Urothelium cell line (cell line): ENCODE measurements at regions not wholly inside any gene's neighbourhood (a gene's known extent, or its start where the extent isn't known, plus 50 kb on each side); places are given as distances from the start of the nearest gene placed in this dataset.

Source experiments
- DNase-seq: peaks from one replicate; pipeline ENCODE4 v3.0.0; 2011; ENCODE audit warnings: low spot score, mixed read lengths
- FAIRE-seq: peaks from 2 replicates; lab custom pipeline; 2011; peaks lifted over from hg19 to GRCh38; lab: Jason Lieb, UNC

DNA sequence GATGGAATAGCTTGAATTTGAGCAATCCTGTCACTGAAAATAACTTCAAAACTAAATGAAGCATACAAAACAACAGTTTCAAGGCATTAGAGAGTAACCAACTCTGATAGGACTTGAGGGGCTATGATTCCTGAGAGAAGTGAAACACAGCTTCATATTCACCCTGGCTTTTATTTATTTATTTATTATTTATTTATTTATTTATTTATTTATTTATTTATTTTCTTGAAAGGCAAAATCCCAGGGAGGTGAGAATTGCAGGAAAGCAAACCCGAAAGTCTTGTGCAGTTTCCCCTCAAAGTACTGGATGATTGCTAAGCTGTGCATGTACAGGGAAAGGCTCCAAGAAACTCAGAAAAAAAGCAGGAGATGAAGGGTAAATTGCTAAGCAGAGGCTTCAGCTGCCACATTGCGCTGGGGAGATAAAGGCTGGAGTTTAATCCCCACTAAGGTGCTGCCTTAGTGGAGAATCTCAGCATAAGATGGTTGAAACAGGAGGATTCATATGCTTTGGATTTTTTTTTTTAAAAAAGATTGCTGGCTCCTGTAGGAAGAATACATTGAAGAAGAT is 72.9 kb upstream of the COL24A1 start:
- FAIRE-seq: no peak
- DNase-seq: no peak

DNA sequence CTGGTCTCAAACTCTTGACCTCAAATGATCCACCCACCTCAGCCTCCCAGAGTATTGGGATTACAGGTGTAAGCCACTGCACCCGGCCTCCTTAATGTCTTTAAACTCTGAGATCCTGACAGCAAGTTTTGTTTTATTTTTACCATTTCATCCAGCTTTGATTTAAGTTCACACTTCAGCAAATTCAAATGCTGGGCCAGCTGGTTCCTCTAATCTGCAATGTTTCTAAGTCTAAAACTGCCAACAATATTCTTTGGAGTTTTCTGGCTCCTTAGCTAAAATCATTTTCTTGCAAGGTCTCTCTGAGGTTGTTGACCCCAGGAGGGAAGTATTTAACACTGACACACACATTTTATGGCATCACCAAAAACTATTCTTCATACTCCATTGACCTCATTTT is 72.0 kb upstream of the COL24A1 start:
- DNase-seq (no peak), FAIRE-seq (no peak)

DNA sequence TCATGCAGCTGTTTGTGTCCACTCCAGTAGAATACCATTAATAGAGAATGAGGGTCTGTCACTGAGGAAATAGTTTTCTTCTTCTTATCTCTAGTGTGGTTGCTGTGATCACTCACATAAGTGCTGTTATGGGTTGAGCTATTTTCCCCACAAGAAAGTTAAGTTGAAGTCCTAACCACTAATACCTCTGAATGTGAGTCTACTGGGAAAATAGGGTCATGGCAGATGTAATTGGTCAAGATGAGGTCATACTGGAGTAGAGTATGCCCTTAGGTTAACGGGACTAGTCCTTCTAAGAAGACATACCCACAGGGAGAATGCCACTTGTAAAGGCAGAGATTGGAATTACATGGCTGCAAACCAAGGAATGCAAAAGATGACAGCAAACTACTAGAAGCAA is 70.5 kb upstream of the COL24A1 start:
- FAIRE-seq: no peak
- DNase-seq: no peak

DNA sequence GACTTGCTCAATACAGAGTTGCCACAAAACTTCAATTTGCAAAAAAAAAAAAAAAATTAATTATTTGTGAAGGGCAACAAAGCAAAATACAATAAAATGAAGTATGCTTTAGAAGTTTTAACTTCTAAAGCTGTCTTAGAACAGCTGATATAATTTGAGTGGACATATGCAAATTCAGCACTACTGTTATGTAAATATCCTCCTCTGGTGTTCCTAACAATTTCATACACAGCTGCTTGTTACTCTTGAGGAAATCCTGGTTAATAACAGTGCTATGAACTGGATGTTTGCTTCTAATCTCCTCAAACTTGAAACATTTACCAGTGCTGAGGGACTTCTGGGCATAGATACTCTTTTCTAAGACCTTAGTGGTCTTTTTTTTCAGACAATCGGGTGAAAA is 69.6 kb upstream of the COL24A1 start:
- DNase-seq (no peak), FAIRE-seq (no peak)

DNA sequence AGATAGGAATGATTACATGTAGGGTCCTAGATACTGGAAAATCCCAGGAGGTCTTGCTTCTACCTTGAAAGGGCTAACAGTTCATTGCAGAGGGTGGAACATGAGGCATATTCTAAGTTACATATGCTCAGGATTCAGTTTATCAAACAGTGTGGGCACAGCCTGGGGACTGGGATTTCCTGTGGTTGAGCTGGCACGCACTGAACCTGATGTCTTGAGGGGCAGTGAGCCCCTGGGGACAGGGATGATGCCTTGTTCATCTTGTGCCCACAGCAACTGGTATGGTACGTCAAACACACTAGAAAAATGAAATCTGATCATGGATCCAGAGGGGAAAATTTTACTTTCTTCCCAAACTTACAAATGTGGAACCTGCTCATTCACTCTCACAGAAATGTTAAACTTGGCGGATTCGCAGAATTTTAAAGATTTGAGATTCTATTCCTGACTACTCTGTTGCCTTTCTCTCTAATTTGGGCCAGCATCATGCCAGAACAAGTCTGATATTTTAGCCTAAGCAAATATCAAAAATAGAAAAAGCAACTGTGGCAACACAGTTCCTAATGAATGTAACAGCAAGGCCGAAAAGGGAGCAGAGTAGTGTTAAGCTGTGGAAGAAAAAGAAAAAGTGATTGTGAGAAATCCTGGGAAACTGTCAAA is 68.2 kb upstream of the COL24A1 start:
- FAIRE-seq: no peak

DNA sequence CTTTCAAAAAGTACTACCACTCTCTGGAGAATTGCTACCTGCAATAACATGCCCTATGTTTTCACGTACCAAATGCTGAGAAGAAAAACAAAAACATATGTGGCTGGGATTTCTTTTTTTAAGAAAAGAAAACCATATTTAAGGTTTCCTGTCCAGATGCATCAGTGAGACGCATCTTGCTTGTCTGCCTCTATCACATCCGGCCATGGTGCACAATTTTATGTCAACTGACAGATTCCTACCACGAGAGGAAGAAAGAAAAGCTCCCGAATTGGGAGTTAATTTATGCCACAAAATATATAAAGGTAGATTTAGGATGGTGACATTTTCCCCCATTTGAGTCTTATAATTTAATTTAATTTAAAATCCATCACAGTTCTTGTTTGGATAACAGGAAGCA is 62.3 kb upstream of the COL24A1 start:
- no peak for FAIRE-seq
- no peak for DNase-seq

More for the DNA sequence above, 68.2 kb upstream of the COL24A1 start:
- DNase-seq: no peak

DNA sequence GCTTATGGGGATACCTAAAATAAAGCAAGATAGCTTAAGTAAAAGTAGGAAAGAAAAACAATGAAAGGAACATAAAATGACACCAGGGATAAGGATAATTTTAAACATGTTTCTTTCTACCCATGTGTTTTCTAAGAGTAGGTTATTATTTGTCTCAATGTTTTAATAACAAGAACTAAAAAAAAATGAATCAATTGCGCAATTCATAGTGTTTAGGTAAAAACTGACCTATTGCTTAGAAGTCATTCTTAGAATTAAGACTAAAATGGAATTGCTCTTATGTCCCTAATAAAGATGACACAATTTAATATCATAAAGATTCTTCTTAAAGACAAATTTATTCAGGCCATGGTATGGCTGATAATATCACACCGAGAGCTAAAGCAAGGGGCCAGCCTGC is 58.0 kb upstream of the COL24A1 start:
- DNase-seq (no peak), FAIRE-seq (no peak)

DNA sequence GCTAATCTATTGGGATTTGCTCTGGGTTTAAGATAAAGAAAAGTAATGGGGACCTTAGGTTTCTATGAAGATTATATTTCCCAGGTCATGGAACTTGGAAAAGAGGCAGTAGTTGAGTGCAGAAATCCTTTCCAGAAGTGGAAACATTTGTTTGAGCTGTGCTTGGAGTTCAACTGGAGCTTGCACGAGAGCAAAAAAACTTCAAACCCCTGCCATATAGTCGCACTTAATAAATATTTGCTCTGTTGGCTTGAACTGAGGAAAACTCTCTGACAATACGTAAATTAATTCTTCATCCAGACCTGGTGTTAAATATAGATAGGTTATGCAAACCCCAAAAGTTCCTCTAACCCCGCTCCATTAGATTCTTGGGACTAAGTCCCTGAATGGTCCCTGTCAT is 52.8 kb upstream of the COL24A1 start:
- FAIRE-seq (no peak), DNase-seq (no peak)

DNA sequence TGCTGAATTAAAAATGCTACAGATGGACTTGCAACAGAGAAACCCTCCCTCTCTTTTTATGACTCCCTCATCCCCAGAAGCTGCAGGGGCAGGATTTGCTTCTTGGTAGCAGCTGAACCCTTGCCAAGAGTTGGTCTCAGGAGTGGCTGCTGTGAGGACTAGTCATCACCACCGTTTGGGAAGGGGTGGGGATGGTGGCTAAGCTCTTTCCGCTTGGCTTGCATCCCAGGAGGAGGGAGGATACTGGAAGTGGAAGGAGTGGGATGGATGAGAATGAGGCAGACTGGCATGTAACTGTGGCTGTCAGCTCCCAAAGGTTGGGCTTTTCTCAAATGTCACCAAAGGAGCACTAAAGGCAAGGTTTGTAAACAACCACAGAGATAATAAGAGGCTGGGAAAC is 50.8 kb upstream of the COL24A1 start:
- FAIRE-seq: peak; percentile 91
- DNase-seq: peak; percentile 90
